ENCODE measurements at regions not wholly inside any gene's neighbourhood (a gene's known extent, or its start where the extent isn't known, plus 50 kb on each side); places are given as distances from the start of the nearest gene placed in this dataset.
"Not testable (repeated sequence)": the region's sequence is repeated elsewhere in the genome, so short reads cannot be mapped to it uniquely, and the experiment has no call there.

DNA sequence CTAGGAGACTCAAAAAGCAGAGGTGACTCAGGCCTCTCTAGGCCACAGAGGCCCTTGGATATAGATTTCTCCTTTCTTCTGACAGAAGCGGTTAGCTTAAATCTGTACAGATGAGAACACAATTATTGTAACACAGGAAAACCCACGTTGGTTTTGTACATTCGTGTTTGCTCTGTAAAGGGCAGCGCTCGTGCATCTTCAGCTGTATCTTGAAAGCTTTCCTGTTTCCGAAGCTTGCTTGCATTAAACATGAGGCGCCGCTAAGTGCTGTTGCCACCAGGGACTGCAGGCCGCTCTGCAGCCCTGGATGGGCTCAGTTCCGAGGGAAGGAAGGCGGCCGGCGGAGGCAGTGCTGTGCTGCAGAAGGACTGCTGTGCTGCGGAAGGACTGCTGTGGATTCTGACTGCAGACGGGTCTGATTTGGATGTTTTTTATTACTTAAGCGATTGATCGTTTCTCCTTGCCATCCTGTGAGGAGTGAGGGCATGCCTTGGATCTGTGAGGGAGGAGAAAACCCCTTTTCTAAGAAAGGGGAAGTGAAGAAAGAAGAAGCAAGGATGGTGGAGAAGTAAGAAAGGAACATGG is 53.3 kb downstream of the FHIP2A start:
- peaks cover 12% of the 10 kb centered on the region in 2 donors for H3K4me1 ChIP-seq (ENCODE audit: control insufficient read depth in 2 of 2, insufficient read depth in 2 of 2, low read length in 2 of 2)
- peaks cover 0 to 21% (median 2%) of the 10 kb centered on the region in 4 experiments for H3K27me3 ChIP-seq (replicated peaks in 1 of 4; ENCODE audit: control extremely low read depth in 1 of 4, control insufficient read depth in 3 of 4, insufficient read depth in 4 of 4, low read length in 3 of 4)
- no peaks in the 10 kb centered on the region for H3K9me3 Mint-ChIP-seq (ENCODE audit: insufficient read depth)
- peak overlapping the region; percentile 20 for H3K4me3 Mint-ChIP-seq
- no peaks in the 10 kb centered on the region for H3K79me2 ChIP-seq (ENCODE audit: control insufficient read depth, insufficient read depth, low read length)
- intact Hi-C loops (cut with micrococcal nuclease): no loop called here
- ATAC-seq (ENCODE audit: low read depth) (no peak), DNase-seq (peak; percentile 9)
- peak overlapping the region; percentile 36 for H3K4me2 ChIP-seq (replicated peaks; ENCODE audit: low read depth, low read length, poor library complexity, severe bottlenecking)
- H3K4me1 Mint-ChIP-seq: peaks cover 8% of the 10 kb centered on the region
- H3K9me3 ChIP-seq (ENCODE audit: control extremely low read depth in 1 of 3, control insufficient read depth in 2 of 3, insufficient read depth in 1 of 3, low read length in 2 of 3): no peaks in the 10 kb centered on the region
- 16% methylated on average over 17 of the region's 17 CpGs for WGBS (ENCODE audit: insufficient coverage)
- H3K36me3 ChIP-seq (replicated peaks in 1 of 2; ENCODE audit: control extremely low read depth in 1 of 2, control insufficient read depth in 1 of 2, extremely low read depth in 1 of 2, insufficient read depth in 2 of 2, low read length in 1 of 2): no peaks in the 10 kb centered on the region
- H3K27me3 Mint-ChIP-seq: peaks cover 41% of the 10 kb centered on the region
- TF ChIP-seq, protein P1, sequence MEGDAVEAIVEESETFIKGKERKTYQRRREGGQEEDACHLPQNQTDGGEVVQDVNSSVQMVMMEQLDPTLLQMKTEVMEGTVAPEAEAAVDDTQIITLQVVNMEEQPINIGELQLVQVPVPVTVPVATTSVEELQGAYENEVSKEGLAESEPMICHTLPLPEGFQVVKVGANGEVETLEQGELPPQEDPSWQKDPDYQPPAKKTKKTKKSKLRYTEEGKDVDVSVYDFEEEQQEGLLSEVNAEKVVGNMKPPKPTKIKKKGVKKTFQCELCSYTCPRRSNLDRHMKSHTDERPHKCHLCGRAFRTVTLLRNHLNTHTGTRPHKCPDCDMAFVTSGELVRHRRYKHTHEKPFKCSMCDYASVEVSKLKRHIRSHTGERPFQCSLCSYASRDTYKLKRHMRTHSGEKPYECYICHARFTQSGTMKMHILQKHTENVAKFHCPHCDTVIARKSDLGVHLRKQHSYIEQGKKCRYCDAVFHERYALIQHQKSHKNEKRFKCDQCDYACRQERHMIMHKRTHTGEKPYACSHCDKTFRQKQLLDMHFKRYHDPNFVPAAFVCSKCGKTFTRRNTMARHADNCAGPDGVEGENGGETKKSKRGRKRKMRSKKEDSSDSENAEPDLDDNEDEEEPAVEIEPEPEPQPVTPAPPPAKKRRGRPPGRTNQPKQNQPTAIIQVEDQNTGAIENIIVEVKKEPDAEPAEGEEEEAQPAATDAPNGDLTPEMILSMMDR (IDR thresholded peaks at IDR 0.05): no peak
- no peak for TF ChIP-seq EZH2 (IDR thresholded peaks at IDR 0.05; ENCODE audit: borderline replicate concordance, insufficient read depth, low read depth, low read length, poor library complexity, severe bottlenecking)
- POLR2A ChIA-PET: no interaction called here
- no peak overlapping the region for H3K9ac ChIP-seq (ENCODE audit: low read length)
- H3K27ac ChIP-seq (ENCODE audit: low read length in 2 of 2): no peak overlapping the region
- H3K4me3 ChIP-seq (ENCODE audit: control extremely low read depth in 1 of 5, extremely low read depth in 1 of 5, insufficient read depth in 1 of 5, low read depth in 2 of 5, low read length in 4 of 5): no peak overlapping the region
- peak overlapping the region; percentile 44 for H2AFZ ChIP-seq (ENCODE audit: insufficient read depth, low read depth, low read length, poor library complexity, severe bottlenecking)
- no peaks in the 10 kb centered on the region for H4K20me1 ChIP-seq (ENCODE audit: control insufficient read depth, insufficient read depth, low read length, poor library complexity, severe bottlenecking)
- CTCF ChIA-PET: interaction anchor here (0.7 kb wide), 1 partner anchor 38 kb away, joined by 3 read pairs; no protein-coding TSS in a partner anchor
- H3K27ac Mint-ChIP-seq: no peak overlapping the region

DNA sequence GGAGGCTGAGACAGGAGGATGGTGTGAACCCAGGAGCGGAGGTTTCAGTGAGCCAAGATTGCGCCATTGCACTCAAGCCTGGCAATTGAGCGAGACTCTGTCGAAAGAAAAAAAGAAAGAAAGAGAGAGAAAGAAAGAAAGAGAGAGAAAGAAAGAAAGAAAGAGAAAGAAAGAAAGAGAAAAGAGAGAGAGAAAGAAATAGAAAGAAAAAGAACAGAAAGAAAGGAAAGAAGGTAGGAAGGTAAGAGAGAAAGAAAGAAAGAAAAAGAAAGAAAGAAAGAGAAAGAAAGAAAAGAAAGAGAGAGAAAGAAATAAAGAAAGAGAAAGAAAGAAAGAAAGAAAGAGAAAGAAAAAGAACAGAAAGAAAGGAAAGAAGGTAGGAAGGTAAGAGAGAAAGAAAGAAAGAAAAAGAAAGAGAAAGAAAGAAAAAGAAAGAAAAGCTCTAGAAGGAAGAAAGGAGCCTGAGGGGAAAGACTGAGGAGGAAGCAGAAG is 54.1 kb downstream of the FHIP2A start:
- H2AFZ ChIP-seq (ENCODE audit: insufficient read depth, low read depth, low read length, poor library complexity, severe bottlenecking); H3K4me3 Mint-ChIP-seq; H3K4me1 Mint-ChIP-seq; H3K9ac ChIP-seq (ENCODE audit: low read length); intact Hi-C loops (cut with micrococcal nuclease); H3K9me3 ChIP-seq (ENCODE audit: control extremely low read depth in 1 of 3, control insufficient read depth in 2 of 3, insufficient read depth in 1 of 3, low read length in 2 of 3); H3K36me3 ChIP-seq (replicated peaks in 1 of 2; ENCODE audit: control extremely low read depth in 1 of 2, control insufficient read depth in 1 of 2, extremely low read depth in 1 of 2, insufficient read depth in 2 of 2, low read length in 1 of 2); ATAC-seq (ENCODE audit: low read depth); H3K27ac Mint-ChIP-seq; POLR2A ChIA-PET; H3K4me2 ChIP-seq (replicated peaks; ENCODE audit: low read depth, low read length, poor library complexity, severe bottlenecking); H3K4me3 ChIP-seq (ENCODE audit: control extremely low read depth in 1 of 5, extremely low read depth in 1 of 5, insufficient read depth in 1 of 5, low read depth in 2 of 5, low read length in 4 of 5); H4K20me1 ChIP-seq (ENCODE audit: control insufficient read depth, insufficient read depth, low read length, poor library complexity, severe bottlenecking); H3K79me2 ChIP-seq (ENCODE audit: control insufficient read depth, insufficient read depth, low read length); H3K9me3 Mint-ChIP-seq (ENCODE audit: insufficient read depth); H3K27ac ChIP-seq (ENCODE audit: low read length in 2 of 2); DNase-seq: not testable (repeated sequence)
- H3K27me3 Mint-ChIP-seq: peaks cover 41% of the 10 kb centered on the region
- TF ChIP-seq, protein P1 (IDR thresholded peaks at IDR 0.05): peak; percentile 44
- WGBS (ENCODE audit: insufficient coverage): 100% methylated on average over 4 of the region's 4 CpGs
- H3K4me1 ChIP-seq (ENCODE audit: control insufficient read depth in 2 of 2, insufficient read depth in 2 of 2, low read length in 2 of 2): peaks cover 12% of the 10 kb centered on the region in 2 donors
- H3K27me3 ChIP-seq (replicated peaks in 1 of 4; ENCODE audit: control extremely low read depth in 1 of 4, control insufficient read depth in 3 of 4, insufficient read depth in 4 of 4, low read length in 3 of 4): peaks cover 0 to 21% (median 2%) of the 10 kb centered on the region in 4 experiments
- CTCF ChIA-PET: interaction anchor here (0.7 to 1.5 kb wide), 3 partner anchors 11 to 321 kb away, joined by 3 read pairs; no protein-coding TSS in a partner anchor
